ENCODE measurements at regions not wholly inside any gene's neighbourhood (a gene's known extent, or its start where the extent isn't known, plus 50 kb on each side); places are given as distances from the start of the nearest gene placed in this dataset.
A peak's percentile ranks its signal among the peaks of the same experiment; 100 is the strongest.

GRCh38 chr4:53959343-53960120, 104.9 kb downstream of the CHIC2 start:
- TF ChIP-seq, protein P1, sequence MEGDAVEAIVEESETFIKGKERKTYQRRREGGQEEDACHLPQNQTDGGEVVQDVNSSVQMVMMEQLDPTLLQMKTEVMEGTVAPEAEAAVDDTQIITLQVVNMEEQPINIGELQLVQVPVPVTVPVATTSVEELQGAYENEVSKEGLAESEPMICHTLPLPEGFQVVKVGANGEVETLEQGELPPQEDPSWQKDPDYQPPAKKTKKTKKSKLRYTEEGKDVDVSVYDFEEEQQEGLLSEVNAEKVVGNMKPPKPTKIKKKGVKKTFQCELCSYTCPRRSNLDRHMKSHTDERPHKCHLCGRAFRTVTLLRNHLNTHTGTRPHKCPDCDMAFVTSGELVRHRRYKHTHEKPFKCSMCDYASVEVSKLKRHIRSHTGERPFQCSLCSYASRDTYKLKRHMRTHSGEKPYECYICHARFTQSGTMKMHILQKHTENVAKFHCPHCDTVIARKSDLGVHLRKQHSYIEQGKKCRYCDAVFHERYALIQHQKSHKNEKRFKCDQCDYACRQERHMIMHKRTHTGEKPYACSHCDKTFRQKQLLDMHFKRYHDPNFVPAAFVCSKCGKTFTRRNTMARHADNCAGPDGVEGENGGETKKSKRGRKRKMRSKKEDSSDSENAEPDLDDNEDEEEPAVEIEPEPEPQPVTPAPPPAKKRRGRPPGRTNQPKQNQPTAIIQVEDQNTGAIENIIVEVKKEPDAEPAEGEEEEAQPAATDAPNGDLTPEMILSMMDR (IDR thresholded peaks at IDR 0.05) = no peak
- ATAC-seq (ENCODE audit: low FRiP score) = no peak

DNA sequence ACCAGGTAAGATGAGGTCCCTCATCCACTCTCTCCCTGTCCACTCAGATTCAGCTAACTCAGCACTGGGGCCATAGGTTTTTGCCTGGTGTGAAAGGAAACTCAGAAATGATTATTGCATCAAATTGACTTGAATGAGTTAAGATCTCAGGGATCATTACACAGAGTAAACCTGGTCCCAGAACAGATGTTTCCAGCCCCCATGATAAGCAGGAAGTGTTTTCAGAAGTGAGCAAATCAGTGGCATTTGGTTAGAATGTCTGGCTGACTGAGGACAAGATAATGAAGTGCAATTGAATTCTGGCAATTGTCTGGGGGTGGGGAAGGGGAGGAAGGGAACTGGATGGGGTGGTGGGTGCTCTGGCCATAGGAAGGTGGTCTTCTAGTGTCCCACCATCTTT, 108.0 kb downstream of the CHIC2 start:
- no peak for ATAC-seq (ENCODE audit: low FRiP score)
- TF ChIP-seq, protein P1 (IDR thresholded peaks at IDR 0.05) = no peak
- no peak for DNase-seq (ENCODE audit: low spot score)

More at GRCh38 chr4:53959343-53960120, 104.9 kb downstream of the CHIC2 start:
- DNase-seq (ENCODE audit: low spot score) = no peak

DNA sequence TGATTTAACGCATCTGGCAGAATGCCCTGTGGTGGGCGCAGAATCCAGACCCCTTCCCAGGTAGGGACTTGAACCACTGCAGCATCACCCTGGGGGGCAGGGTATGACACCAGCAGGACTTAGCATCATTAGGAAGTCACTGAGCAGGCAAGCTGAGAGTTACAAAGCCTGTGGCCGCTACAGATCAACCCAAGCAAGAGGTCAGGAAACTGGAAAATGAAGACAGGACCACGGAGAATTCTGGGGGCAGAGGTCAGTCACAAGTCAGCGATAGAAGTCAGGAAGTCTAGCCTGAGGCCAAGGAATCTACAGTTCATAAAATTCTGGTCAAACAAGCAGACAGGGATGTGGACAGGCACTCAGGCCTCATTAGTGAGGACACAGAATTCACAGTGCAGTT, 108.4 kb downstream of the CHIC2 start:
- no peak for DNase-seq (ENCODE audit: low spot score)
- ATAC-seq (ENCODE audit: low FRiP score) = no peak

DNA sequence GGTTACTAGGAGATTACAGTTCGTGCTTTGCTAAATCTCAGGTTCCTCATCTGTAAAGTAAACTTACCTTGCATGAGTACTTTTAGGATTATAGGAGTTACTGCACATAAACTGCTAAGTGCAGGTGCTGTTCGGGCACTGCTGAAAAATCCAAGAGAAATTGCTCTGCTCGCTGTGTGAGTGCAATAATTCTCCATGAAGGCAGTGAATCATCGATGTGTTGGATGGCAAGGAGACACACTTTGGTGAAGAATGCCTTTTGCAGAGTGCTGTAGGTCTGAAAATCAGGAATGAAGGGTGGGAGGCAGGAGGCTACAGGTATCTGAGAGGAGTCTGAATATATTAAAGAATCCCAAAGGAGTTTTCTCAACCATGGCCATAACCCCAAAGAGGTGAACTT, 113.0 kb downstream of the CHIC2 start:
- TF ChIP-seq, protein P1 (IDR thresholded peaks at IDR 0.05) = no peak
- ATAC-seq (ENCODE audit: low FRiP score) = no peak
- DNase-seq (ENCODE audit: low spot score) = no peak

More for the DNA sequence above, 108.4 kb downstream of the CHIC2 start:
- TF ChIP-seq, protein P1 (IDR thresholded peaks at IDR 0.05) = no peak

DNA sequence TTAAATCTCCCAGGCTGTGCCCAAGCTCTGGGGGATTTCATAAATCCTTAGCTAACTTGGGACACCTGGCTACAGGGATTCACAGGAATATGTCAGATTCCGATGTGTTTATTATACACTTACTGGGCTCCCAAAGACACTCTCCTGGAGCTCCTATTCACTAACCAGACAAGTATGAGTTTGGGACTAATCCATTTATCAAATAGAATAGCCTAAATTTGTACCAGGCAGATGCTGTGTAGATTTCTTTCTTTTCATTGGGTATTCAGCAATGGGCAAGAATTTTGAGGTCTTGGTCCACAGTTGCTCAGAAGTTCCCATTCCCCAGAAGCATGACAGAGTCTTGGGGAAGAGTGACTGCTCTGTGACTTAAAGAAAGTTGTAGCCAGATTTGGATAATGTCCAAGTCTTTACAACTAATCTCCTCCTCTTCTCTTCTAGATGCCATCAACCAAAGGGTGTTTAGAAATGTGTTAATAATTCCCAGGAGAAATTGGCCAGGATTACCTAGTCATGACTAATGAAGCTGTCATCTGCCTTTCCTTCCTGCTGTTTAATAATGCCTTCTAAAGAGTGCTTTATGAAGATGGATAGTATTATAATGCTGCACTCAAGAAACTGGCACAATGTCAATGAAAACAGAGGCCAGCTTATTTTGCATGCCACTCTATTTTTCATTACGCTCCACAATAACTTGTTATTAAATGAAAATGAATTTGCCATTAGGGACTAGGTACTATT, 120.9 kb downstream of the CHIC2 start:
- TF ChIP-seq, protein P1 (IDR thresholded peaks at IDR 0.05) = no peak
- peak; percentile 80 for ATAC-seq (ENCODE audit: low FRiP score)
- no peak for DNase-seq (ENCODE audit: low spot score)

DNA sequence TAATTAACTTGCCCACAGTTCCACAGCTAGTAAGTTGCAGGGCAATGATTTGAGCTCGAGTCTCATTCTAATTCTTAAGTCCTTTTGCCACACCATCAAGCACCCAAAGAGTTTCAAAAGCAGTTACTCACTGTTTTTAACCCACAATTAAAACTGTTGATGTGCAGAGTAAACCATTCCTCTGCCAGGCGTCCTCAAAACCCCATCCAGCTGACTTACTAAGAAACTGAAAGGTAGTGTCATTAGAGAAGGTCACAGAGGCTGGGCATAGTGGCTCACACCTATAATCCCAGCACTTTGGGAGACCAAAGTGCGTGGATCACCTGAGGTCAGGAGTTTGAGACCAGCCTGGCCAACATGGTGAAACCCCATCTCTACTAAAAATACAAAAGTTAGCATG, 121.7 kb downstream of the CHIC2 start:
- no peak for DNase-seq (ENCODE audit: low spot score)
- TF ChIP-seq, protein P1 (IDR thresholded peaks at IDR 0.05) = no peak
- ATAC-seq (ENCODE audit: low FRiP score) = no peak

Data from omental fat pad (tissue), 3 donors.